ENCODE measurements at regions not wholly inside any gene's neighbourhood (a gene's known extent, or its start where the extent isn't known, plus 50 kb on each side); places are given as distances from the start of the nearest gene placed in this dataset.

DNA sequence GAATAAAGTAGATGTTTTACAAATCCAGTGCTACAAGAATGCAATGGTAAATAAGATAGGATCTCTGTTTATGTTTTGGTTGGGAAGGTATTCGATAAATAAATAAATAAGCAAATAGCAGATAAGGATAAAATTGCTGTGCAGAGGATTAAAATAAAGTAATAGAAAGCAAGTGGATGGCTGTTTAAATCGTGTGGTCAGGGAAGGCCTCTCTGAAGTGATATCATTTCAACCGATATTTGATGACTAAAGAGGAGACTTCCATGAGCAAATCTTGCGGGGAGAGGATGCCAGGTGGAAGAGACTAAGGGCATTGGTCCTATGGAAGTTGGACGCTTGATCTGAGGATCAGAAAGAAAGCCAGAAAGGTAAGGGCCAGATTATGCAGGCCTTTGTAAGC is 92.0 kb upstream of the CCN2 start:
- Histone ChIP-seq H3K27ac (ENCODE audit: low read depth in 1 of 2, low read length in 2 of 2) (no peak overlapping the region), H3K4me3 (replicated peaks in 1 of 3; ENCODE audit: low read depth in 2 of 3, low read length in 3 of 3) (no peak overlapping the region), H3K9me3 (replicated peaks in 1 of 2; ENCODE audit: control insufficient read depth in 1 of 2, insufficient read depth in 1 of 2, low read length in 2 of 2) (peaks cover 0 to 3% of the 10 kb centered on the region in 2 donors), H3K4me2 (replicated peaks; ENCODE audit: extremely low read depth, low read length, poor library complexity, severe bottlenecking) (no peak overlapping the region), H4K20me1 (ENCODE audit: insufficient read depth, low read length) (no peaks in the 10 kb centered on the region), H3K27me3 (ENCODE audit: control insufficient read depth in 2 of 2, insufficient read depth in 2 of 2, low read length in 2 of 2) (no peaks in the 10 kb centered on the region), H3K36me3 (replicated peaks in 1 of 2; ENCODE audit: control insufficient read depth in 1 of 2, insufficient read depth in 2 of 2, low read length in 2 of 2) (no peaks in the 10 kb centered on the region), H3K4me1 (ENCODE audit: control insufficient read depth in 1 of 2, insufficient read depth in 2 of 2, low read length in 2 of 2) (no peaks in the 10 kb centered on the region), H3K79me2 (ENCODE audit: insufficient read depth, low read length) (no peaks in the 10 kb centered on the region), H3K9ac (ENCODE audit: insufficient read depth, low read length, poor library complexity, severe bottlenecking) (no peak overlapping the region), H2AFZ (ENCODE audit: insufficient read depth, low read depth, low read length, poor library complexity, severe bottlenecking) (no peak overlapping the region)
- no peak overlapping the region for H3K27ac Mint-ChIP-seq
- no peak for DNase-seq
- no peaks in the 10 kb centered on the region for H3K27me3 Mint-ChIP-seq (ENCODE audit: low read depth in 3 of 3)
- WGBS (ENCODE audit: insufficient coverage) = 90% methylated on average over 5 of the region's 5 CpGs
- TF ChIP-seq, protein P1, sequence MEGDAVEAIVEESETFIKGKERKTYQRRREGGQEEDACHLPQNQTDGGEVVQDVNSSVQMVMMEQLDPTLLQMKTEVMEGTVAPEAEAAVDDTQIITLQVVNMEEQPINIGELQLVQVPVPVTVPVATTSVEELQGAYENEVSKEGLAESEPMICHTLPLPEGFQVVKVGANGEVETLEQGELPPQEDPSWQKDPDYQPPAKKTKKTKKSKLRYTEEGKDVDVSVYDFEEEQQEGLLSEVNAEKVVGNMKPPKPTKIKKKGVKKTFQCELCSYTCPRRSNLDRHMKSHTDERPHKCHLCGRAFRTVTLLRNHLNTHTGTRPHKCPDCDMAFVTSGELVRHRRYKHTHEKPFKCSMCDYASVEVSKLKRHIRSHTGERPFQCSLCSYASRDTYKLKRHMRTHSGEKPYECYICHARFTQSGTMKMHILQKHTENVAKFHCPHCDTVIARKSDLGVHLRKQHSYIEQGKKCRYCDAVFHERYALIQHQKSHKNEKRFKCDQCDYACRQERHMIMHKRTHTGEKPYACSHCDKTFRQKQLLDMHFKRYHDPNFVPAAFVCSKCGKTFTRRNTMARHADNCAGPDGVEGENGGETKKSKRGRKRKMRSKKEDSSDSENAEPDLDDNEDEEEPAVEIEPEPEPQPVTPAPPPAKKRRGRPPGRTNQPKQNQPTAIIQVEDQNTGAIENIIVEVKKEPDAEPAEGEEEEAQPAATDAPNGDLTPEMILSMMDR (IDR thresholded peaks at IDR 0.05) = no peak
- no peak overlapping the region for H3K4me3 Mint-ChIP-seq
- H3K4me1 Mint-ChIP-seq = no peaks in the 10 kb centered on the region
- no peaks in the 10 kb centered on the region for H3K36me3 Mint-ChIP-seq
- H3K9me3 Mint-ChIP-seq = peaks cover 0 to 7% (median 4%) of the 10 kb centered on the region in 7 donors
- intact Hi-C loops (cut with micrococcal nuclease) = no loop called here

DNA sequence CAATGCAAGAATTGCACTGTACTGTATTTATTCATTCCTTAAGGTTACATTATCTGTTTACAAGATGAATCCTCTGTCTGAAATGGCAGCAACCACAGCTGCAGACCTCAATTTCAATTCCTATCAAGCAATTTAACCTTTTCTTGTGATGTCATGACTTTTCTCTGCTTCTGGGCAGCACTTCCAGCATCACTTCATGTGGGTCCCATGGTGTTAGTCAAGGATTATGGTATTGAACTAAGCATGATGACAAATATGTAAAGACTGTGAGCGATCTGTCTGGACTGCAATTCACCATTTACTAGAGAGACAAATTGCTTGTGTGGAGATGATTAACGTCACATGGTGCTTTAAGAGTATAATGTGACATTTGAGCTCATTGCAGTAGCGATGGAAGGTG is 90.5 kb upstream of the CCN2 start:
- whole genome bisulfite sequencing (ENCODE audit: insufficient coverage) = no CpG with 5 or more reads among the region's 3 CpGs
- H2AFZ ChIP-seq (ENCODE audit: insufficient read depth, low read depth, low read length, poor library complexity, severe bottlenecking) = no peak overlapping the region
- H3K4me1 Mint-ChIP-seq = no peaks in the 10 kb centered on the region

More for the DNA sequence above, 90.5 kb upstream of the CCN2 start:
- Histone ChIP-seq H3K79me2 (ENCODE audit: insufficient read depth, low read length) (no peaks in the 10 kb centered on the region), H3K27me3 (ENCODE audit: control insufficient read depth in 2 of 2, insufficient read depth in 2 of 2, low read length in 2 of 2) (no peaks in the 10 kb centered on the region), H3K9me3 (replicated peaks in 1 of 2; ENCODE audit: control insufficient read depth in 1 of 2, insufficient read depth in 1 of 2, low read length in 2 of 2) (peaks cover 0 to 3% of the 10 kb centered on the region in 2 donors), H4K20me1 (ENCODE audit: insufficient read depth, low read length) (no peaks in the 10 kb centered on the region), H3K9ac (ENCODE audit: insufficient read depth, low read length, poor library complexity, severe bottlenecking) (no peak overlapping the region), H3K36me3 (replicated peaks in 1 of 2; ENCODE audit: control insufficient read depth in 1 of 2, insufficient read depth in 2 of 2, low read length in 2 of 2) (no peaks in the 10 kb centered on the region), H3K4me2 (replicated peaks; ENCODE audit: extremely low read depth, low read length, poor library complexity, severe bottlenecking) (no peak overlapping the region), H3K4me1 (ENCODE audit: control insufficient read depth in 1 of 2, insufficient read depth in 2 of 2, low read length in 2 of 2) (no peaks in the 10 kb centered on the region), H3K27ac (ENCODE audit: low read depth in 1 of 2, low read length in 2 of 2) (no peak overlapping the region), H3K4me3 (replicated peaks in 1 of 3; ENCODE audit: low read depth in 2 of 3, low read length in 3 of 3) (no peak overlapping the region)
- Mint-ChIP-seq H3K27ac (no peak overlapping the region), H3K27me3 (ENCODE audit: low read depth in 3 of 3) (peaks cover 0 to 2% (median 0%) of the 10 kb centered on the region in 3 donors), H3K4me3 (no peak overlapping the region), H3K36me3 (no peaks in the 10 kb centered on the region), H3K9me3 (peaks cover 0 to 7% (median 4%) of the 10 kb centered on the region in 7 donors)
- intact Hi-C loops (cut with micrococcal nuclease) = no loop called here
- TF ChIP-seq, protein P1 (IDR thresholded peaks at IDR 0.05) = no peak
- no peak for DNase-seq

Data from CD14-positive monocyte (primary cell).